ENCODE measurements at regions not wholly inside any gene's neighbourhood (a gene's known extent, or its start where the extent isn't known, plus 50 kb on each side); places are given as distances from the start of the nearest gene placed in this dataset.

- Histone ChIP-seq H3K18ac (ENCODE audit: extremely low read depth, low read length) (no peak overlapping the region), H3K4me2 (ENCODE audit: insufficient read depth in 1 of 2, low read depth in 2 of 2, low read length in 2 of 2) (no peak overlapping the region), H3K9ac (replicated peaks in 1 of 4; ENCODE audit: extremely low read depth in 1 of 4, low read depth in 3 of 4, low read length in 3 of 4) (no peak overlapping the region), H3K79me2 (ENCODE audit: control insufficient read depth in 1 of 2, insufficient read depth in 2 of 2, low read length in 2 of 2) (no peaks in the 10 kb centered on the region), H4K8ac (ENCODE audit: extremely low read depth, insufficient read depth, low read length) (no peak overlapping the region), H2BK20ac (ENCODE audit: low read length) (no peak overlapping the region), H3K14ac (ENCODE audit: insufficient read length) (no peak overlapping the region), H4K5ac (ENCODE audit: insufficient read length, low read depth, low read length) (no peak overlapping the region), H3K4me3 (ENCODE audit: extremely low read depth in 1 of 4, insufficient read depth in 2 of 4, low read depth in 3 of 4, low read length in 4 of 4) (no peak overlapping the region), H2BK15ac (ENCODE audit: low read length) (no peak overlapping the region), H3K4me1 (replicated peaks in 1 of 4; ENCODE audit: control insufficient read depth in 3 of 4, insufficient read depth in 4 of 4, low read length in 3 of 4) (no peaks in the 10 kb centered on the region), H2BK5ac (ENCODE audit: low read depth, low read length) (no peak overlapping the region), H2AK5ac (ENCODE audit: low read depth, low read length) (no peak overlapping the region), H3K4ac (replicated peaks; ENCODE audit: insufficient read length, low read depth, low read length) (no peak overlapping the region), H2AFZ (ENCODE audit: low read length) (no peak overlapping the region), H4K91ac (replicated peaks; ENCODE audit: insufficient read length, low read length) (no peak overlapping the region), H2BK12ac (ENCODE audit: low read depth, low read length) (no peak overlapping the region), H4K20me1 (replicated peaks in 1 of 2; ENCODE audit: control insufficient read depth in 1 of 2, insufficient read depth in 2 of 2, low read length in 2 of 2) (no peaks in the 10 kb centered on the region), H3K23ac (ENCODE audit: insufficient read length) (no peak overlapping the region), H2BK120ac (replicated peaks; ENCODE audit: low read depth, low read length) (no peak overlapping the region), H3K9me3 (ENCODE audit: insufficient read depth in 2 of 2, low read depth in 1 of 2, low read length in 1 of 2) (no peaks in the 10 kb centered on the region), H3K36me3 (ENCODE audit: control insufficient read depth in 2 of 4, insufficient read depth in 4 of 4, low read length in 3 of 4) (no peaks in the 10 kb centered on the region), H3K79me1 (ENCODE audit: low read depth, low read length) (no peaks in the 10 kb centered on the region), H3K23me2 (ENCODE audit: low read depth, low read length) (no peaks in the 10 kb centered on the region), H3K56ac (replicated peaks; ENCODE audit: insufficient read length, low read depth, low read length) (no peak overlapping the region), H3K27me3 (replicated peaks in 1 of 4; ENCODE audit: control insufficient read depth in 3 of 4, extremely low read depth in 1 of 4, insufficient read depth in 3 of 4, low read length in 3 of 4) (no peaks in the 10 kb centered on the region), H3K27ac (ENCODE audit: low read depth, low read length) (no peak overlapping the region)
- TF ChIP-seq RAD21 (IDR thresholded peaks at IDR 0.05 in 1 of 2, conservative IDR thresholded peaks at IDR 0.05 in 1 of 2; ENCODE audit: low read depth in 2 of 2, low read length in 2 of 2) (no peak), CREB1 (IDR thresholded peaks at IDR 0.05) (no peak)
- TF ChIP-seq, protein P1, sequence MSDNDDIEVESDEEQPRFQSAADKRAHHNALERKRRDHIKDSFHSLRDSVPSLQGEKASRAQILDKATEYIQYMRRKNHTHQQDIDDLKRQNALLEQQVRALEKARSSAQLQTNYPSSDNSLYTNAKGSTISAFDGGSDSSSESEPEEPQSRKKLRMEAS (IDR thresholded peaks at IDR 0.05) = no peak
- POLR2A ChIA-PET (ENCODE audit: partially characterized antibody) = no interaction called here
- CTCF ChIA-PET (ENCODE audit: partially characterized antibody) = interaction anchor here (0.6 to 1.0 kb wide), 3 partner anchors 13 to 135 kb away, joined by 3 read pairs; no protein-coding TSS in a partner anchor
- FAIRE-seq = no peak
- DNase-seq (ENCODE audit: low read depth in 1 of 2, low spot score in 2 of 2) = no peak
- WGBS, 2 experiments (ENCODE audit: extremely low coverage in 1 of 2, insufficient coverage in 1 of 2, insufficient read length in 1 of 2, insufficient replicate concordance in 2 of 2, low coverage in 1 of 2, low lambda C conversion rate in 2 of 2, missing lambda C conversion rate in 1 of 2) = 86% methylated on average over 1 of the region's 1 CpG; no CpG with 5 or more reads in 1 of the 2 experiments
Observed at GRCh38 chr12:27178255-27178654, 65.8 kb upstream of the STK38L start.

Data from H1 (cell line).